ENCODE measurements at regions not wholly inside any gene's neighbourhood (a gene's known extent, or its start where the extent isn't known, plus 50 kb on each side); places are given as distances from the start of the nearest gene placed in this dataset.

DNA sequence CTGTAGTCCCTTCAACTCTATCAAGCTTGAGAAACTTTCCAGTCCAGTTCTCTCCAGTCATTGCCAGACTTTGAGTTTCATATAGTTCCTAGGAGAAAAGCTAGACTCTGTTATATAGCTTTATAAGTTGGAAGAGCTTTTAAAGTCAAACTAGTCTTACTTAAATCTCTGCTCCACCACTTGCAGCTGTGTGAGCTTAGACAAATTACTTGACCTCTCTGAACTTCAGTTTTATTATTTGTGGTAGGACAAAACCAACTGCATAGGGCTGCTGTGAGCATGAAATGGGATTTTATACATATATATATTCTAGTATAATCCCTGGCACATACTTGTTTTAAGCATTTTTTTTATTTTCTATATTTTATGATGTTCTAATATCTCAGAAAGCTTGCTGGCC lies 338.7 kb upstream of the NR5A2 start:
- TF ChIP-seq SPI1 (IDR thresholded peaks at IDR 0.05; ENCODE audit: borderline replicate concordance, low read depth) (no peak), CTCF (IDR thresholded peaks at IDR 0.05; ENCODE audit: insufficient read depth, low read length) (no peak)

All from HL-60 (cell line).